ENCODE measurements at regions not wholly inside any gene's neighbourhood (a gene's known extent, or its start where the extent isn't known, plus 50 kb on each side); places are given as distances from the start of the nearest gene placed in this dataset.

DNA sequence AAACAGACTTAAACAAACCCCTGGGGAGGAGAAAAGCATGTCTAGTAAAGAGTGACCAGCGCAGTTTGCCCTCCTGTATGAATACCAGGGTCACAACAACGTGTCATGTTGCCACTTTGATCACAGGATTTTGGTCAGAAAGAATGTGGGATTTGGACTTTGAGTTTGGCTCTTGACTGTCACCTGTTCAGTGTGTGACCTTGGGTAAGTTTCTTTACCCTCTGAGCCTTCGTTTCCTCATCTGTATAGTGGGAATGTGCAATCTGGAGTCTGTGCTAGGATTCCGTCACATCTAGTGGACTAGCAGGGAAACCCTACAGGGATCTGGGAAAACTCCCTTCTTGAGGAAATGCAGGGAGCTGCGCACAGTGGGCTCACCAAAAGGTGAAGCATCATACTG lies 63.6 kb downstream of the CCNL1 start (continued):
- TF ChIP-seq, protein P1, sequence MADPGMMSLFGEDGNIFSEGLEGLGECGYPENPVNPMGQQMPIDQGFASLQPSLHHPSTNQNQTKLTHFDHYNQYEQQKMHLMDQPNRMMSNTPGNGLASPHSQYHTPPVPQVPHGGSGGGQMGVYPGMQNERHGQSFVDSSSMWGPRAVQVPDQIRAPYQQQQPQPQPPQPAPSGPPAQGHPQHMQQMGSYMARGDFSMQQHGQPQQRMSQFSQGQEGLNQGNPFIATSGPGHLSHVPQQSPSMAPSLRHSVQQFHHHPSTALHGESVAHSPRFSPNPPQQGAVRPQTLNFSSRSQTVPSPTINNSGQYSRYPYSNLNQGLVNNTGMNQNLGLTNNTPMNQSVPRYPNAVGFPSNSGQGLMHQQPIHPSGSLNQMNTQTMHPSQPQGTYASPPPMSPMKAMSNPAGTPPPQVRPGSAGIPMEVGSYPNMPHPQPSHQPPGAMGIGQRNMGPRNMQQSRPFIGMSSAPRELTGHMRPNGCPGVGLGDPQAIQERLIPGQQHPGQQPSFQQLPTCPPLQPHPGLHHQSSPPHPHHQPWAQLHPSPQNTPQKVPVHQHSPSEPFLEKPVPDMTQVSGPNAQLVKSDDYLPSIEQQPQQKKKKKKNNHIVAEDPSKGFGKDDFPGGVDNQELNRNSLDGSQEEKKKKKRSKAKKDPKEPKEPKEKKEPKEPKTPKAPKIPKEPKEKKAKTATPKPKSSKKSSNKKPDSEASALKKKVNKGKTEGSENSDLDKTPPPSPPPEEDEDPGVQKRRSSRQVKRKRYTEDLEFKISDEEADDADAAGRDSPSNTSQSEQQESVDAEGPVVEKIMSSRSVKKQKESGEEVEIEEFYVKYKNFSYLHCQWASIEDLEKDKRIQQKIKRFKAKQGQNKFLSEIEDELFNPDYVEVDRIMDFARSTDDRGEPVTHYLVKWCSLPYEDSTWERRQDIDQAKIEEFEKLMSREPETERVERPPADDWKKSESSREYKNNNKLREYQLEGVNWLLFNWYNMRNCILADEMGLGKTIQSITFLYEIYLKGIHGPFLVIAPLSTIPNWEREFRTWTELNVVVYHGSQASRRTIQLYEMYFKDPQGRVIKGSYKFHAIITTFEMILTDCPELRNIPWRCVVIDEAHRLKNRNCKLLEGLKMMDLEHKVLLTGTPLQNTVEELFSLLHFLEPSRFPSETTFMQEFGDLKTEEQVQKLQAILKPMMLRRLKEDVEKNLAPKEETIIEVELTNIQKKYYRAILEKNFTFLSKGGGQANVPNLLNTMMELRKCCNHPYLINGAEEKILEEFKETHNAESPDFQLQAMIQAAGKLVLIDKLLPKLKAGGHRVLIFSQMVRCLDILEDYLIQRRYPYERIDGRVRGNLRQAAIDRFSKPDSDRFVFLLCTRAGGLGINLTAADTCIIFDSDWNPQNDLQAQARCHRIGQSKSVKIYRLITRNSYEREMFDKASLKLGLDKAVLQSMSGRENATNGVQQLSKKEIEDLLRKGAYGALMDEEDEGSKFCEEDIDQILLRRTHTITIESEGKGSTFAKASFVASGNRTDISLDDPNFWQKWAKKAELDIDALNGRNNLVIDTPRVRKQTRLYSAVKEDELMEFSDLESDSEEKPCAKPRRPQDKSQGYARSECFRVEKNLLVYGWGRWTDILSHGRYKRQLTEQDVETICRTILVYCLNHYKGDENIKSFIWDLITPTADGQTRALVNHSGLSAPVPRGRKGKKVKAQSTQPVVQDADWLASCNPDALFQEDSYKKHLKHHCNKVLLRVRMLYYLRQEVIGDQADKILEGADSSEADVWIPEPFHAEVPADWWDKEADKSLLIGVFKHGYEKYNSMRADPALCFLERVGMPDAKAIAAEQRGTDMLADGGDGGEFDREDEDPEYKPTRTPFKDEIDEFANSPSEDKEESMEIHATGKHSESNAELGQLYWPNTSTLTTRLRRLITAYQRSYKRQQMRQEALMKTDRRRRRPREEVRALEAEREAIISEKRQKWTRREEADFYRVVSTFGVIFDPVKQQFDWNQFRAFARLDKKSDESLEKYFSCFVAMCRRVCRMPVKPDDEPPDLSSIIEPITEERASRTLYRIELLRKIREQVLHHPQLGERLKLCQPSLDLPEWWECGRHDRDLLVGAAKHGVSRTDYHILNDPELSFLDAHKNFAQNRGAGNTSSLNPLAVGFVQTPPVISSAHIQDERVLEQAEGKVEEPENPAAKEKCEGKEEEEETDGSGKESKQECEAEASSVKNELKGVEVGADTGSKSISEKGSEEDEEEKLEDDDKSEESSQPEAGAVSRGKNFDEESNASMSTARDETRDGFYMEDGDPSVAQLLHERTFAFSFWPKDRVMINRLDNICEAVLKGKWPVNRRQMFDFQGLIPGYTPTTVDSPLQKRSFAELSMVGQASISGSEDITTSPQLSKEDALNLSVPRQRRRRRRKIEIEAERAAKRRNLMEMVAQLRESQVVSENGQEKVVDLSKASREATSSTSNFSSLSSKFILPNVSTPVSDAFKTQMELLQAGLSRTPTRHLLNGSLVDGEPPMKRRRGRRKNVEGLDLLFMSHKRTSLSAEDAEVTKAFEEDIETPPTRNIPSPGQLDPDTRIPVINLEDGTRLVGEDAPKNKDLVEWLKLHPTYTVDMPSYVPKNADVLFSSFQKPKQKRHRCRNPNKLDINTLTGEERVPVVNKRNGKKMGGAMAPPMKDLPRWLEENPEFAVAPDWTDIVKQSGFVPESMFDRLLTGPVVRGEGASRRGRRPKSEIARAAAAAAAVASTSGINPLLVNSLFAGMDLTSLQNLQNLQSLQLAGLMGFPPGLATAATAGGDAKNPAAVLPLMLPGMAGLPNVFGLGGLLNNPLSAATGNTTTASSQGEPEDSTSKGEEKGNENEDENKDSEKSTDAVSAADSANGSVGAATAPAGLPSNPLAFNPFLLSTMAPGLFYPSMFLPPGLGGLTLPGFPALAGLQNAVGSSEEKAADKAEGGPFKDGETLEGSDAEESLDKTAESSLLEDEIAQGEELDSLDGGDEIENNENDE (IDR thresholded peaks at IDR 0.05; ENCODE audit: insufficient replicate concordance, low read length): no peak
- TF ChIP-seq KDM1A (IDR thresholded peaks at IDR 0.05; ENCODE audit: borderline replicate concordance, low read length): no peak
